ENCODE measurements at regions not wholly inside any gene's neighbourhood (a gene's known extent, or its start where the extent isn't known, plus 50 kb on each side); places are given as distances from the start of the nearest gene placed in this dataset.

- H3K9me3 Mint-ChIP-seq, result peaks cover 20% of the 10 kb centered on the region
- no peak overlapping the region for H3K4me3 Mint-ChIP-seq
- TF ChIP-seq CTCF (conservative IDR thresholded peaks at IDR 0.05), result no peak
- H3K27ac Mint-ChIP-seq, result no peak overlapping the region
- peaks cover 9% of the 10 kb centered on the region for H3K36me3 Mint-ChIP-seq (ENCODE audit: low read depth)
- no peaks in the 10 kb centered on the region for H3K9me3 ChIP-seq (ENCODE audit: control insufficient read depth, low read length)
- H3K36me3 ChIP-seq (ENCODE audit: control insufficient read depth, insufficient read depth, low read length), result no peaks in the 10 kb centered on the region
- no peak overlapping the region for H3K27ac ChIP-seq (ENCODE audit: low read depth, low read length)
- no peaks in the 10 kb centered on the region for H3K27me3 Mint-ChIP-seq (ENCODE audit: insufficient read depth)
- H3K4me1 Mint-ChIP-seq, result peaks cover 16% of the 10 kb centered on the region
- H3K27me3 ChIP-seq (ENCODE audit: control insufficient read depth, insufficient read depth, low read length, poor library complexity, severe bottlenecking), result no peaks in the 10 kb centered on the region
- DNase-seq, result no peak
- no peak overlapping the region for H3K4me3 ChIP-seq (ENCODE audit: low read length)
- 87 to 93% methylated on average over 2 to 4 of the region's 4 CpGs for WGBS, 2 experiments (ENCODE audit: insufficient coverage in 1 of 2, insufficient read length in 1 of 2)
- no peaks in the 10 kb centered on the region for H3K4me1 ChIP-seq (ENCODE audit: control insufficient read depth, insufficient read depth, low read length)
- no peak overlapping the region for H3K9ac ChIP-seq (ENCODE audit: extremely low read depth, low read length, poor library complexity, severe bottlenecking)
These were observed 246.6 kb downstream of the TAF11L14 start for GRCh38 chr5:17880869-17881268.

GRCh38 chr5:17882760-17883488 lies 248.7 kb downstream of the TAF11L14 start:
- peak; percentile 97 for DNase-seq
- peak overlapping the region; percentile 98 for H3K27ac Mint-ChIP-seq
- H3K9me3 ChIP-seq (ENCODE audit: control insufficient read depth, low read length), result no peaks in the 10 kb centered on the region
- peaks cover 13% of the 10 kb centered on the region for H3K36me3 Mint-ChIP-seq (ENCODE audit: low read depth)
- peak overlapping the region; percentile 28 for H3K4me3 Mint-ChIP-seq
- no peaks in the 10 kb centered on the region for H3K36me3 ChIP-seq (ENCODE audit: control insufficient read depth, insufficient read depth, low read length)
- peak; percentile 79 for TF ChIP-seq CTCF (conservative IDR thresholded peaks at IDR 0.05)
- H3K4me1 ChIP-seq (ENCODE audit: control insufficient read depth, insufficient read depth, low read length), result no peaks in the 10 kb centered on the region
- H3K9ac ChIP-seq (ENCODE audit: extremely low read depth, low read length, poor library complexity, severe bottlenecking), result no peak overlapping the region
- no peak overlapping the region for H3K4me3 ChIP-seq (ENCODE audit: low read length)
- H3K27me3 Mint-ChIP-seq (ENCODE audit: insufficient read depth), result no peaks in the 10 kb centered on the region
- WGBS, 2 experiments (ENCODE audit: insufficient coverage in 1 of 2, insufficient read length in 1 of 2), result 64 to 68% methylated on average over 3 to 6 of the region's 6 CpGs
- H3K27ac ChIP-seq (ENCODE audit: low read depth, low read length), result no peak overlapping the region
- H3K4me1 Mint-ChIP-seq, result peaks cover 16% of the 10 kb centered on the region
- no peaks in the 10 kb centered on the region for H3K27me3 ChIP-seq (ENCODE audit: control insufficient read depth, insufficient read depth, low read length, poor library complexity, severe bottlenecking)
- peaks cover 20% of the 10 kb centered on the region for H3K9me3 Mint-ChIP-seq

GRCh38 chr5:17888155-17888554 lies 253.9 kb downstream of the TAF11L14 start:
- no peak for DNase-seq
- Histone ChIP-seq H3K9ac (ENCODE audit: extremely low read depth, low read length, poor library complexity, severe bottlenecking) (no peak overlapping the region), H3K4me3 (ENCODE audit: low read length) (no peak overlapping the region), H3K9me3 (ENCODE audit: control insufficient read depth, low read length) (peaks cover 4% of the 10 kb centered on the region), H3K27me3 (ENCODE audit: control insufficient read depth, insufficient read depth, low read length, poor library complexity, severe bottlenecking) (no peaks in the 10 kb centered on the region), H3K27ac (ENCODE audit: low read depth, low read length) (no peak overlapping the region), H3K36me3 (ENCODE audit: control insufficient read depth, insufficient read depth, low read length) (no peaks in the 10 kb centered on the region), H3K4me1 (ENCODE audit: control insufficient read depth, insufficient read depth, low read length) (peaks cover 5% of the 10 kb centered on the region)
- Mint-ChIP-seq H3K4me3 (no peak overlapping the region), H3K4me1 (peaks cover 14% of the 10 kb centered on the region), H3K27ac (no peak overlapping the region), H3K9me3 (peaks cover 15% of the 10 kb centered on the region), H3K27me3 (ENCODE audit: insufficient read depth) (no peaks in the 10 kb centered on the region), H3K36me3 (ENCODE audit: low read depth) (peaks cover 10% of the 10 kb centered on the region)
- TF ChIP-seq CTCF (conservative IDR thresholded peaks at IDR 0.05), result no peak

Measured in endodermal cell (in vitro differentiated cells).